ENCODE measurements at regions not wholly inside any gene's neighbourhood (a gene's known extent, or its start where the extent isn't known, plus 50 kb on each side); places are given as distances from the start of the nearest gene placed in this dataset.
"Not testable (repeated sequence)": the region's sequence is repeated elsewhere in the genome, so short reads cannot be mapped to it uniquely, and the experiment has no call there.

GRCh38 chr4:181004056-181004455 lies 1239.1 kb upstream of the TENM3 start:
- no peak for DNase-seq (ENCODE audit: low read depth)

DNA sequence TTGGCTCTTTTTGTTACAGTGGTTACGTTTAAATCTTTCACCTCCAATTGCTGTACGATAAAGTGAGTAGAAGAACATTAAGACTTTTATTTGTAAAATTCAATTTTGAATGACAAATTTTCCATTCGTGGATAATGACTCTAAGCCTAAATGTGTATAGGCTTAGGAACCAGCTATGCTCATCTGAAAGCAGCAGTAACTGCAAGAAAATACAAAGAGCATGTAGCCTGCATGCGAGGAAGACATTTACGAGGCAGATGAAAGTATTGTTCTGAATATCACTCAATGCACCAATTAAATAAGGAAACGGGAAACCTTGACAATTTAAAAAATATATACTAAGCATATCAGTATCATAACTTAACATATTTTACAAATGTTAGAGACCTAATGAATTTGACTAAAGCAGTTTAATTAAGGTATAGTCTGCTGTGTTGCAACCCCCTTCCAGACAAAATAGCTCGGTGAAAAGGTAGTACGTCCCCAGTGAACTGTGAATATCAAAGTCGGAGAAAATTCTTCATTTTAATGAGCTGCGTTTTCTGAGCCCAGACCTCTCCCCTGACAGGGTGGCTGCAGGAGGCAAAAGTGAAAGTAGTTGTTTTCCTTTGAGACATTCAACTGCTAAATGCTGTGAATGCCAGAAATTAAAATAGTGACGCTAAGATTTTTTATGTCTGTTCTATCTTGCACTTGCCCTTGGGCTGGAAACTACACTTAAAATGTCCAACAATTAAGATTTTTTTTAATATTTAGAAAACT lies 1236.5 kb upstream of the TENM3 start:
- no peak for DNase-seq (ENCODE audit: low read depth)

DNA sequence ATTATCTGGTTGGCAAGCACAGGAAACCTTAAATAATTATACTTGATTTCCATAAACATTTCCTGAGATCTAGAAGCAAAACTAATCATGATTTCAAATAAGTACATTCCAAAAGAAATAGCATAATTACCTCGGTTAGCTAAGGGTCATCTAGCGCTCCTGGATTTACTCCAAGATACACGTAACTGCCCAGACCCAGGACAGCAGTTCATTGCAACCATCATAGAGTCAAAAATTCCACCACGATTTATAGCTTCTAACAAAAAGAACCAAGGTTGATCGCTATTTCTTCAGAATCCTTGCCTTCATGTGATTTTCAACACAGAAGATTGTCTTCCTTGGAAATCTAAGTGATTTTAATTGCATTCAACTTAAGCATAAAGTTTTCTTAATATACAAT lies 1235.5 kb upstream of the TENM3 start:
- no peak for DNase-seq (ENCODE audit: low read depth)

DNA sequence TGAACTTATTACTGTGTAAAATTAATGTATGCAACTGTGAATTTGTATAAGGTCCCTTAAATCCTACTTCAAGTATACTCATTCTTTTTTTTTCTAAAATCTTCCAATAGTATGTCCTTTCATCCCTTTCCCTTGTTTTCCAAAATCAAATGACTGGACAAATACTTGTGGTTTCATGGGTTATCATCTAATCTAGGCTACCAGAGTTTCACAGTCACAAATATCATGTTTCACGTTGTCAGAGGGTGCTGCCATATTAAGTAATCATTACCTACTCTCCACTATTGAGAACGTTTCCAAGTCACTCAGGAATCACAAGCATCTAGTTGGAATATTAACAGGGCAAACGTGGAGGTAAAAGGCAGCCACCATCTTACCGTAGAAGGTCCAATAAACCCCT lies 1235.0 kb upstream of the TENM3 start:
- DNase-seq (ENCODE audit: low read depth): no peak

DNA sequence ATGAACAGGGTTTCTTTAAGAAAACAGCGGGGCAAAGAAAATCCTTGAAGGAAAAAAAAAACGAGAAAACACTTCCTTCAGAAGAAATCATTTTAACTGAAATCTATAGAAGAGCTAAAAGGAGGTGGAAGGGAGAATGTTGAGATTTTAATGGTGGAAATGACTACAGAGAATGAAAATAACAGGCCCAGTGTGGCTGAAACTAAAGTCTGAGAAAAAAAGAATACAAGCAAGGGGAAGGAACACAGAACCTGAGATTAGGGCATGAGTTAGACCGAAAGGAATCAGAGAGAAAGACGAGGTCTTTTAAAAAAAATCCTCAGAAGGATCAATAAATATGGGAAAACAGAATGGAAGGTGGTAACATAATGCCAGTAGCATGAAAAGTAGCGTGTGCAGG lies 1230.0 kb upstream of the TENM3 start:
- no peak for DNase-seq (ENCODE audit: low read depth)

DNA sequence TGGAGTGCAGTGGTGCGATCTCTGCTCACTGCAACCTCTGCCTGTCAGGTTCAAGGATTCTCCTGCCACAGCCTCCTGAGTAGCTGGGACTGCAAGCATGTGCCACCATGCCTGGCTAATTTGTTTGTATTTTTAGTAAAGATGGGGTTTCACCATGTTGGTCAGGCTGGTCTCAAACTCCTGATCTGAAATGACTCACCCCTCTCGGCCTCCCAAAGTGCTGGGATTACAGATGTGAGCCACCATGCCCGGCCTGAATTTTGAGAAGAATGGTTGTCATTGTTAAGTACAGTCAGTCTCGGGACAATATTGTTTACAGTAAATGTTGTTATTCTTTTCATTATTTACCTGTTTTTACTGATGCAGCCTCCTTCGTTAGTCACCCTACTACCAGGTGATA lies 1226.2 kb upstream of the TENM3 start:
- no peak for DNase-seq (ENCODE audit: low read depth)

GRCh38 chr4:181018472-181018871 lies 1224.7 kb upstream of the TENM3 start:
- DNase-seq (ENCODE audit: low read depth): no peak

DNA sequence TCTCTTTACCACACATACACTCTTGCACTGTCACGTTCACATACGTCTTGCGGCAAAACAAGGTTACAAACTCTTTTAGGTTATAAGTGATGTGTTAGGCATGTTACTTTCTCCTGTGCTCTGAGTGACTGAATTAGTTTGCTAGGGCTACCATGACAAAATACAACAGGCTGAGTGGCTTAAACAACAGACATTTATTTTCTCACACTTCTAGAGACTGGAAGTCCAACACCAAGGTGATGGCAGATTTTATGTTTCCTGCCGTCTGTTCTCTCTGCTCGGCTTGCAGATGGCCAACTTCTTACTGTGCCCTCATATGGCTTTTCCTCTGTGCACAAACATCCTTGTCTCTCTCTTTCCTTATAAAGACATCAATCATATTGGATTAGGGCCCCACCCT lies 1224.3 kb upstream of the TENM3 start:
- no peak for DNase-seq (ENCODE audit: low read depth)

- DNase-seq (ENCODE audit: low read depth): no peak
Observed at GRCh38 chr4:181020456-181020855, 1222.7 kb upstream of the TENM3 start.

DNA sequence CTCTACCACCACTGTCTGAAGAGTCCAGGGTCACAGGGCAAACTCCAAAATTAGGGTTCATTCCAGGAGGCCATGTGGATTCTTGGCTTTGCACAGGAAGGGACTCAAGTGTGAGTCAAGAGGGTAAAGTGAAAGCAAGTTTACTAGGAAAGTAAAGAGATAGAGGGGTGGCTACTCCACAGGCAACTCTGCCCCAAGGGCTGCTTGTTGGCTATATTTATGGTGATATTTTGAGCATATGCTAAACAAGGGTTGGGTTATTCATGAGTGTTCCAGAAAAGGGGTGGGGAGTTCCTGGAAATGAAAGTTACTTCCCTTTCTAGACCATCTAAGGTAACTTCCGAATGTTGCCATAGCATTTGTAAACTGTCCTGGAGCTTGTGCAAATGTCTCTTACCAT lies 1222.0 kb upstream of the TENM3 start:
- DNase-seq (ENCODE audit: low read depth): no peak

DNA sequence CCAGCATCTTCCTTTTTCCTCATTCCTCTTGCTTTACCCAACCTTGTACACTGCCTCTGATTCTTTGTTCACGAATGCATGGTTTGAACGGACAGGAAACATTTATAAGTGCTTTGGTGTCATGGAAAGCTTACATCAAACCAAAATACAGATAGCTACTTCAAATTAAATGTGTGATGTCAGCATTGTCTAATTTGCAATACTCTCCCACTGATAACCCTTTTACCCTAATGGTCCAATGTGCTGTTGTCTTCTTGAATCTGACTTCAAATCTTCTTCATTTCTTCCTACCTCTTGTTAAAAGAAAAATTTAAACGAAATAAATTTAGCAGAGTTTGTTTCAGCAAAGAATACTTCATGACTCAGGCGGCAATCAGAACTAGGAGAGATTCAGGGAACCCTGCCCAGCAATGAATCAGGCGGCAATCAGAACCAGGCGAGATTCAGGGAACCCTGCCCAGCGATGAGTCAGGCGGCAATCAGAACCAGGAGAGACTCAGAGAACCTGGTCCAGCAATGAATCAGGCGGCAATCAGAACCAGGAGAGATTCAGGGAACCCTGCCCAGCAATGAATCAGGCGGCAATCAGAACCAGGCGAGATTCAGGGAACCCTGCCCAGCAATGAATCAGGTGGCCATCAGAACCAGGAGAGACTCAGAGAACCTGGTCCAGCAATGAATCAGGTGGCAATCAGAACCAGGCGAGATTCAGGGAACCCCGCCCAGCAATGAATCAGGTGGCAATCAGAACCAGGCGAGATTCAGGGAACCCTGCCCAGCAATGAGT lies 1212.9 kb upstream of the TENM3 start:
- DNase-seq (ENCODE audit: low read depth): not testable (repeated sequence)

DNA sequence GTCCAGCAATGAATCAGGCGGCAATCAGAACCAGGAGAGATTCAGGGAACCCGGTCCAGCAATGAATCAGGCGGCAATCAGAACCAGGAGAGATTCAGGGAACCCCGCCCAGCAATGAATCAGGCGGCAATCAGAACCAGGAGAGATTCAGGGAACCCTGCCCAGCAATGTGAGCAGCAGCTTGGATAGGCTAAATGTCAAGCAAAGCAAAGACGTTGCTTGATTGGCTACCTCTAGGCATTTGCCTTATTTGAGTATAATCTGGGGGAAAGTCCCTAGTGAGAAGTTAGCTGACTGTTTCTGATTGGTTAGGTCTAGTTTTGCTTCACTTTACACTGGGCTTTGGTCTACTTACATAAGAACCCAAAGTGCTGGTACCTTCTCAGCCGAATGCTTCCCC lies 1212.2 kb upstream of the TENM3 start:
- no peak for DNase-seq (ENCODE audit: low read depth)

DNA sequence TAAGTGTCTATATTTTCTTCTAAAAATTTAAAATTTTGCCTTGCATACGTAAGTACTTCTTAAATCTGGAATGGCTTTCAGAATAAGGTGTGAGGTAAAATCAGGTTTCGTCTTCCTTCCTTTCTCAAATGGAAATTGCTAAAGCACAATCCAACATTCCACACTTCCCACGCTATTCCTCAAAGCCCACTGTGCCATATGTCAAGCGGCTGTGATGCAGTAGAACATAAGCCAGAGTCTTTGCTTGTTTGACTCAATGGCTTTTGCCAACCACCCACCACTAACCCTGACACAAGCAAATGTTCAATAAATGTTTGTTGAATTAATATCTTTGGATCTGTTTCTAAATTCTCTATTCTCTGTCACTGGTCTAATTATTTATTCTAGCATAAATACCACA lies 1199.7 kb upstream of the TENM3 start:
- DNase-seq (ENCODE audit: low read depth): no peak

- no peak for DNase-seq (ENCODE audit: low read depth)
Observed at GRCh38 chr4:181046809-181047208, 1196.4 kb upstream of the TENM3 start.

DNA sequence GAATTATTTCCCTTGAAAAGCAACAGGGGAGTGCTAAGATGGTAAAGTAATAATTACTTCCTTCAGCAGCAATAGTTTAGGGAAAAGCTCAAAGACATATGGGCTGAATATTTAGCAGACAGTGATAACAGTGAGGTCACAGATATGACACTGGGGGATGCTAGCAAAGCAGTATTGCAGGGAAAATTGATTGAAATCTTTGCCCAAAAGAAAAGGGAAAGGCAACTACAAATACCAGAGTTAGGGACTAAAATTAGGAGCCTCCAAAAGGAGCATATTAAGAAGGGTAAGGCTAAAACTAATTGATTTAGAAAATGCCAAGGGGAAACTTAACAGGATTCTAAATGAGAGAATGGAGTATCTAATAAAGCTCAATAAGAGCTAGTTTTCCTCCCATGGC lies 1191.3 kb upstream of the TENM3 start:
- DNase-seq (ENCODE audit: low read depth): no peak

- no peak for DNase-seq (ENCODE audit: low read depth)
Observed at GRCh38 chr4:181061787-181062186, 1181.4 kb upstream of the TENM3 start.

GRCh38 chr4:181063212-181063611 lies 1180.0 kb upstream of the TENM3 start:
- DNase-seq (ENCODE audit: low read depth): no peak

GRCh38 chr4:181077341-181077740 lies 1165.9 kb upstream of the TENM3 start:
- no peak for DNase-seq (ENCODE audit: low read depth)

DNA sequence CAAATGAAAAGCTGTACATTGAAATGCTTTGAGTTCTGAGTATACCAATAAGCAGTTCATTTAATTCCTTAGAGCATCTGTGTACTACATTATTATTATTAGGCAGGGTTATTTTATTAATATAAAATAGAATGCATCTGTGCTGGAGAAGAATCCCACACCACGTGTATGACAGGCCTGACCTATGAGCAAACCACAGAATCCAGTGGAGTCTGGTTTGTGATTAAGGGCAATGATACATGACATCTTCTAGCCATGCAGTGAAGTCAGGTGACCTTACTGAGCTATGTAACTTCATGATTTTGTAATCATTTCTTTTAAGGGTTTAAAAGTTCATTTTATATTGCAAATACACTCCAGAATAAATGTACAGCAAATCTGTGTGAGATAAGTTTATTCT lies 1165.0 kb upstream of the TENM3 start:
- no peak for DNase-seq (ENCODE audit: low read depth)

DNA sequence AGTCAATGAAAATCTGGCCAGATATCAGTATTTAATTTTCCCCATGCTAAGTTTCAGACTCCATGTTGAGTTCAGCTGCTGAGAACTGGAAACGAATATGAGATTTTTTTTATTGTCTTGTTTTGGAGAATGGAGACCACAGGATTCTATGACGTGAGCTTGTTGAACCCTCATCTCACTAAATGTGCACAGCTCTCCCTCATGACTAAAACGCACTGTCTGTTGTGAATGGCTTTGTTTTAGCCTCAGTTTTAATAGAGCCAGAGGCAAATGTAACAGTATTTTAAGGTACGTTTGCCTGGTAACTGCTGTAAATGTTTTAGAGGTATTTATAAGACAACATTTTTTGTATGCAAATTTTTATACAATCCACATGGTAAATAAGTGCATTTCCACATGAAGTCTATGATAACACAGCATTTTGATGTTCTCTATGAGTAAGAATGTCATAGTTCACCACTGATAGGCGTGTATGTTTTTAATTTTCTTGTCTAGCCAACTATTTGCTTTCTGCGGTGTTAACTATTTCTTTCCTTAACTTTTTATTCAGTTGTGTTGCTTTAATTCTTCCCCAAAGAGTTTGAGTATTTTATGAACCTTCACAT lies 1159.3 kb upstream of the TENM3 start:
- no peak for DNase-seq (ENCODE audit: low read depth)

DNA sequence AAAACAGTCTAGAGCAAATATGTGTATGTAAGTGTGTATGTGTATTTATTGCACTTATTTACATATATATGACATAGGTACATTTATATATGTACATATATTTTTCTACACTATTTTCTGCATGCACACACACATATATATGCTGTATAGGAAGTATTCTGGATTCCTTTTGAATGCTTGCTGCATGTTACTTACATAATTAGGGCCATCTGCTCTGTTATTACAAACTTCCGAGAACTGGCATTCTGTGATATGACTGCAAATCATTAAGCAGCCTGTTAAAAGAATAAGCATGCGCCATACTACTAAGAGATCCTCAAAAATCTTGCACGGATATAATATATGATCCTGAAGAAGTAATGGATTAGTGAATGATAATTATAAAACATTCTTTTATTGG lies 1157.6 kb upstream of the TENM3 start:
- DNase-seq (ENCODE audit: low read depth): no peak

DNA sequence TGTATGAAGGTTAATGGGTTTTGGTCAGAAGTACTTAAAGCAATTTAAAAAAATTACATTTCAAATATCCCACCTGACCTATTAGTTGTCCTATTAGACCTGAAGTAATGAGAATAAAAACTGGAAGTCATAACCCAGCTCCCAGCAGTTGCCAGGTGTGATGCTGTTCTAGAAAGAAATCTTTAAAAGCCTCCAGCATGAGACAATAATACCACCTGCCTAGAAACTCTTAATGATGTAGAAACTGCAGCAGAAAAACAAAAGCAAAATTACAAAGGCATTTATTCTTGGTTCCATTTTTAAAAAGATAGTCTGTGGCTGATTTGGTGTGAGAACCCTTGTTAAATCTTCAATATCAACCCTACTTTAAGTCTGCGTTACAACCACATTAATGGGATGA lies 1137.7 kb upstream of the TENM3 start:
- no peak for DNase-seq (ENCODE audit: low read depth)

DNA sequence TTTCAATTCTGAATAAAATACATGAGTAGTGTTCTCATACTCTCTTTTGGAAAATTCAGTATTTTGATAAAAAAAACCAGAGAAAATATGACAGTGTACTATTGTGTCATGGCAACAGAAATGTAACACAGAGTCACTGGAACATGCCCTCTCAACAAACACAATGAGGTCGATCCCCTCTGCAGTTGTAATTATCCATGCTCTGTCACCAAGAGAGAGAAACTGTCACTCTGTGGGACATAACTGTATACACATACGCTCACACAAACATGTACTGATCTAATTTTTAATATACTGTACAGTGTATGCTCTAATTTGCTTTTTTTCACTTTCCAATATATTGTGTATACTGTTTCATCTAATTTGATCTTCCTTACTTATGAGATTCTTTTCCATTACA lies 1136.8 kb upstream of the TENM3 start:
- DNase-seq (ENCODE audit: low read depth): no peak

Measured in HS-27A (cell line).